ENCODE measurements at regions not wholly inside any gene's neighbourhood (a gene's known extent, or its start where the extent isn't known, plus 50 kb on each side); places are given as distances from the start of the nearest gene placed in this dataset.

DNA sequence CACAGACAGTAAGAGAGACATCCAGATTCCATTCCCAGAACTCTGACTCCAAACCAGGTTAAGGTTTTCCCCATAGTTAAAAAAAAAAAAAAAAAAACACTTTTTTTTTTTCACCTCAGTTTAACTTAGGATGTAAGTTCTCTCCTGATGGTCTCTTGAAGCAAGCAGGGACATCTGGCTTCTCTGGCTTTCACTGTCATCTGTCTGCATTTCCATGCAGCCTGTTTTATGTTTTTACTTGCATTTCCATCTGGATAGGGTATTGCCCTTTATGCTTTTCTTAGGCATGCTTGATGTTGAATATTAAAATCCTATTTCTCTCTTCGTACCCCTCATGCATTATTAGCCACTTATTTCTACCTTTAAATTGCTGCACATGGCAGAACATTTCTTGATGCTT lies 135.3 kb upstream of the WWC1 start:
- 90% methylated on average over 1 of the region's 1 CpG for whole genome bisulfite sequencing
- no peaks in the 10 kb centered on the region for H3K9me3 ChIP-seq (ENCODE audit: control insufficient read depth in 4 of 4, low read length in 3 of 4)
- H3K27me3 ChIP-seq (ENCODE audit: control insufficient read depth in 4 of 4, insufficient read depth in 4 of 4, low read length in 3 of 4): no peaks in the 10 kb centered on the region
- H3K4me3 ChIP-seq (ENCODE audit: low read depth in 1 of 3, low read length in 3 of 3): no peak overlapping the region
- no peak for DNase-seq (ENCODE audit: low spot score)
- no peak overlapping the region for H3K27ac ChIP-seq (ENCODE audit: low read depth in 1 of 2, low read length in 2 of 2)
- no peaks in the 10 kb centered on the region for H3K36me3 ChIP-seq (ENCODE audit: control insufficient read depth in 4 of 4, insufficient read depth in 3 of 4, low read depth in 1 of 4, low read length in 3 of 4)
- H3K9ac ChIP-seq (ENCODE audit: low read depth in 1 of 2, low read length in 2 of 2): no peak overlapping the region
- H3K4me1 ChIP-seq (ENCODE audit: control insufficient read depth in 4 of 4, insufficient read depth in 4 of 4, low read length in 3 of 4): no peaks in the 10 kb centered on the region
- TF ChIP-seq EGR1 (IDR thresholded peaks at IDR 0.05; ENCODE audit: low read depth in 2 of 2): no peak
- TF ChIP-seq, protein P1, sequence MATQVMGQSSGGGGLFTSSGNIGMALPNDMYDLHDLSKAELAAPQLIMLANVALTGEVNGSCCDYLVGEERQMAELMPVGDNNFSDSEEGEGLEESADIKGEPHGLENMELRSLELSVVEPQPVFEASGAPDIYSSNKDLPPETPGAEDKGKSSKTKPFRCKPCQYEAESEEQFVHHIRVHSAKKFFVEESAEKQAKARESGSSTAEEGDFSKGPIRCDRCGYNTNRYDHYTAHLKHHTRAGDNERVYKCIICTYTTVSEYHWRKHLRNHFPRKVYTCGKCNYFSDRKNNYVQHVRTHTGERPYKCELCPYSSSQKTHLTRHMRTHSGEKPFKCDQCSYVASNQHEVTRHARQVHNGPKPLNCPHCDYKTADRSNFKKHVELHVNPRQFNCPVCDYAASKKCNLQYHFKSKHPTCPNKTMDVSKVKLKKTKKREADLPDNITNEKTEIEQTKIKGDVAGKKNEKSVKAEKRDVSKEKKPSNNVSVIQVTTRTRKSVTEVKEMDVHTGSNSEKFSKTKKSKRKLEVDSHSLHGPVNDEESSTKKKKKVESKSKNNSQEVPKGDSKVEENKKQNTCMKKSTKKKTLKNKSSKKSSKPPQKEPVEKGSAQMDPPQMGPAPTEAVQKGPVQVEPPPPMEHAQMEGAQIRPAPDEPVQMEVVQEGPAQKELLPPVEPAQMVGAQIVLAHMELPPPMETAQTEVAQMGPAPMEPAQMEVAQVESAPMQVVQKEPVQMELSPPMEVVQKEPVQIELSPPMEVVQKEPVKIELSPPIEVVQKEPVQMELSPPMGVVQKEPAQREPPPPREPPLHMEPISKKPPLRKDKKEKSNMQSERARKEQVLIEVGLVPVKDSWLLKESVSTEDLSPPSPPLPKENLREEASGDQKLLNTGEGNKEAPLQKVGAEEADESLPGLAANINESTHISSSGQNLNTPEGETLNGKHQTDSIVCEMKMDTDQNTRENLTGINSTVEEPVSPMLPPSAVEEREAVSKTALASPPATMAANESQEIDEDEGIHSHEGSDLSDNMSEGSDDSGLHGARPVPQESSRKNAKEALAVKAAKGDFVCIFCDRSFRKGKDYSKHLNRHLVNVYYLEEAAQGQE (IDR thresholded peaks at IDR 0.05): no peak
- TF ChIP-seq YY1 (IDR thresholded peaks at IDR 0.05): no peak
- TF ChIP-seq FOXA2 (IDR thresholded peaks at IDR 0.05): no peak
- no peak for TF ChIP-seq HNF4G (IDR thresholded peaks at IDR 0.05)
- TF ChIP-seq, protein P2, sequence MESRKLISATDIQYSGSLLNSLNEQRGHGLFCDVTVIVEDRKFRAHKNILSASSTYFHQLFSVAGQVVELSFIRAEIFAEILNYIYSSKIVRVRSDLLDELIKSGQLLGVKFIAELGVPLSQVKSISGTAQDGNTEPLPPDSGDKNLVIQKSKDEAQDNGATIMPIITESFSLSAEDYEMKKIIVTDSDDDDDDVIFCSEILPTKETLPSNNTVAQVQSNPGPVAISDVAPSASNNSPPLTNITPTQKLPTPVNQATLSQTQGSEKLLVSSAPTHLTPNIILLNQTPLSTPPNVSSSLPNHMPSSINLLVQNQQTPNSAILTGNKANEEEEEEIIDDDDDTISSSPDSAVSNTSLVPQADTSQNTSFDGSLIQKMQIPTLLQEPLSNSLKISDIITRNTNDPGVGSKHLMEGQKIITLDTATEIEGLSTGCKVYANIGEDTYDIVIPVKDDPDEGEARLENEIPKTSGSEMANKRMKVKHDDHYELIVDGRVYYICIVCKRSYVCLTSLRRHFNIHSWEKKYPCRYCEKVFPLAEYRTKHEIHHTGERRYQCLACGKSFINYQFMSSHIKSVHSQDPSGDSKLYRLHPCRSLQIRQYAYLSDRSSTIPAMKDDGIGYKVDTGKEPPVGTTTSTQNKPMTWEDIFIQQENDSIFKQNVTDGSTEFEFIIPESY (IDR thresholded peaks at IDR 0.05): no peak
- TF ChIP-seq JUND (IDR thresholded peaks at IDR 0.05): no peak
- TF ChIP-seq, protein P3, sequence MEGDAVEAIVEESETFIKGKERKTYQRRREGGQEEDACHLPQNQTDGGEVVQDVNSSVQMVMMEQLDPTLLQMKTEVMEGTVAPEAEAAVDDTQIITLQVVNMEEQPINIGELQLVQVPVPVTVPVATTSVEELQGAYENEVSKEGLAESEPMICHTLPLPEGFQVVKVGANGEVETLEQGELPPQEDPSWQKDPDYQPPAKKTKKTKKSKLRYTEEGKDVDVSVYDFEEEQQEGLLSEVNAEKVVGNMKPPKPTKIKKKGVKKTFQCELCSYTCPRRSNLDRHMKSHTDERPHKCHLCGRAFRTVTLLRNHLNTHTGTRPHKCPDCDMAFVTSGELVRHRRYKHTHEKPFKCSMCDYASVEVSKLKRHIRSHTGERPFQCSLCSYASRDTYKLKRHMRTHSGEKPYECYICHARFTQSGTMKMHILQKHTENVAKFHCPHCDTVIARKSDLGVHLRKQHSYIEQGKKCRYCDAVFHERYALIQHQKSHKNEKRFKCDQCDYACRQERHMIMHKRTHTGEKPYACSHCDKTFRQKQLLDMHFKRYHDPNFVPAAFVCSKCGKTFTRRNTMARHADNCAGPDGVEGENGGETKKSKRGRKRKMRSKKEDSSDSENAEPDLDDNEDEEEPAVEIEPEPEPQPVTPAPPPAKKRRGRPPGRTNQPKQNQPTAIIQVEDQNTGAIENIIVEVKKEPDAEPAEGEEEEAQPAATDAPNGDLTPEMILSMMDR (IDR thresholded peaks at IDR 0.05; ENCODE audit: low read depth, low read length, missing input control): no peak
- TF ChIP-seq, protein P4, sequence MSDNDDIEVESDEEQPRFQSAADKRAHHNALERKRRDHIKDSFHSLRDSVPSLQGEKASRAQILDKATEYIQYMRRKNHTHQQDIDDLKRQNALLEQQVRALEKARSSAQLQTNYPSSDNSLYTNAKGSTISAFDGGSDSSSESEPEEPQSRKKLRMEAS (IDR thresholded peaks at IDR 0.05): no peak
- TF ChIP-seq, protein P5, sequence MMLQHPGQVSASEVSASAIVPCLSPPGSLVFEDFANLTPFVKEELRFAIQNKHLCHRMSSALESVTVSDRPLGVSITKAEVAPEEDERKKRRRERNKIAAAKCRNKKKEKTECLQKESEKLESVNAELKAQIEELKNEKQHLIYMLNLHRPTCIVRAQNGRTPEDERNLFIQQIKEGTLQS (IDR thresholded peaks at IDR 0.05): no peak
- no peak for TF ChIP-seq RAD21 (IDR thresholded peaks at IDR 0.05)
- TF ChIP-seq NR2F2 (IDR thresholded peaks at IDR 0.05): no peak
- TF ChIP-seq GABPA (IDR thresholded peaks at IDR 0.05 in 1 of 2, conservative IDR thresholded peaks at IDR 0.05 in 1 of 2): no peak
- TF ChIP-seq FOXA1 (IDR thresholded peaks at IDR 0.05): no peak
- no peak for TF ChIP-seq RXRA (IDR thresholded peaks at IDR 0.05)
- TF ChIP-seq HNF4A (conservative IDR thresholded peaks at IDR 0.05): no peak
- TF ChIP-seq SP1 (IDR thresholded peaks at IDR 0.05): no peak
- no peak for TF ChIP-seq TAF1 (conservative IDR thresholded peaks at IDR 0.05)

All from liver (tissue), 8 donors.